ENCODE measurements at regions not wholly inside any gene's neighbourhood (a gene's known extent, or its start where the extent isn't known, plus 50 kb on each side); places are given as distances from the start of the nearest gene placed in this dataset.

DNA sequence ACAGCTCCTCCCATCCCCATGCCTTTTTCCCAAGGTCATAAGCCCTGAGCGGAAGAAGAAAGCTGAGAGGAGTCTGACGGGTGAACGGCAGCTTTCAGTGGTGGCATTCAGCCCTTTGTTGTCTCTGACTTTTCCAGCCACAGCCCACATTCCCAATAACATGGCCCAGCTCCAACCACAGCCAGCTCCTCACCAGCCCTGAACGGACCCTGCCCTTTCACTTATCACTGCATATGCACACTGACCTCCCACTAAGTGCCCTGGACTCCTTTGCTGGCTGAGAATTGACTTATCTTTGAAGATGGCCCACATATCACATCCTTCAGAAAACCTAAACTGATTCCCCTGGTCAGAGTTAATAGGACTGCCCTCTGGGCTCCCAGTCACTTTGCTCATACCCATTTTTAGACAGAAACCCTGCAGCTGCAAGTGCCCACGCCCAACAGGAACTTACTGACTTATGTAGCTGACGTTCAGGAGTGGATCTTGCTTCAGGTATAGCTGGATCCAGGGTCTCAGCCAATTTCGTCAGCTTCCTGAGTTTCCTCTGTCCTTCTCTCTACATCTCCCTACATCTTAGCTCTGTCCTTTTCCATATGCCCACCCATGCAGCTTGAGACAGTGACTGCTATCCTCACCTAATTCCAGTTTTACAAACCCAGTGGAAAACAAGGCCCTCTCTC is 348.5 kb upstream of the PROK2 start:
- Mint-ChIP-seq H3K4me1 (peaks cover 13 to 18% of the 10 kb centered on the region in 2 experiments), H3K4me3 (no peak overlapping the region), H3K27ac (no peak overlapping the region), H3K36me3 (ENCODE audit: insufficient read depth in 1 of 3, low read depth in 3 of 3) (no peaks in the 10 kb centered on the region), H3K9me3 (no peaks in the 10 kb centered on the region; a peak in 1 of 5 replicates), H3K27me3 (ENCODE audit: low read depth) (peaks cover 18% of the 10 kb centered on the region)
- Histone ChIP-seq H3K27ac (ENCODE audit: insufficient read length, low read depth, low read length) (no peak overlapping the region), H2AK5ac (ENCODE audit: insufficient read length, low read length) (no peak overlapping the region), H4K20me1 (ENCODE audit: control insufficient read depth, insufficient read depth, insufficient read length) (no peaks in the 10 kb centered on the region), H4K91ac (ENCODE audit: insufficient read length, low read depth, low read length) (no peak overlapping the region), H3K79me2 (ENCODE audit: insufficient read depth, low read length) (no peaks in the 10 kb centered on the region), H3K4me1 (ENCODE audit: insufficient read depth, low read length) (peaks cover 5% of the 10 kb centered on the region; the same call in 1 of the 2 replicates), H4K5ac (ENCODE audit: insufficient read length, low read depth, low read length) (no peak overlapping the region), H3T11ph (ENCODE audit: low read length) (no peak overlapping the region), H3K27me3 (ENCODE audit: insufficient read depth, low read length) (no peaks in the 10 kb centered on the region), H3K23ac (ENCODE audit: insufficient read length, low read depth, low read length) (no peak overlapping the region), H3K18ac (ENCODE audit: insufficient read length, low read depth, low read length) (no peak overlapping the region), H2BK15ac (ENCODE audit: low read depth, low read length) (no peak overlapping the region), H4K8ac (replicated peaks; ENCODE audit: insufficient read length, low read depth, low read length) (no peak overlapping the region), H3K79me1 (ENCODE audit: insufficient read depth, low read depth, low read length, poor library complexity, severe bottlenecking) (no peaks in the 10 kb centered on the region), H3K56ac (ENCODE audit: insufficient read length, low read depth, low read length) (no peak overlapping the region), H2BK20ac (ENCODE audit: low read depth, low read length, poor library complexity, severe bottlenecking) (no peak overlapping the region), H2AFZ (ENCODE audit: low read length) (no peak overlapping the region), H3K14ac (ENCODE audit: insufficient read depth, low read length) (no peak overlapping the region), H3K9ac (ENCODE audit: extremely low read depth, insufficient read length, low read length) (no peak overlapping the region), H3K9me3 (ENCODE audit: control insufficient read depth, low read depth, low read length) (no peaks in the 10 kb centered on the region), H2BK12ac (ENCODE audit: insufficient read length, low read depth, low read length) (no peak overlapping the region), H3K4ac (ENCODE audit: low read depth, low read length) (no peak overlapping the region), H2BK120ac (ENCODE audit: low read depth, low read length, poor library complexity, severe bottlenecking) (no peak overlapping the region), H2BK5ac (ENCODE audit: insufficient read length, low read length) (no peak overlapping the region), H3K23me2 (ENCODE audit: insufficient read length, low read depth, low read length, poor library complexity, severe bottlenecking) (no peaks in the 10 kb centered on the region), H3K4me2 (ENCODE audit: insufficient read depth, insufficient read length, low read length) (no peak overlapping the region)
- TF ChIP-seq, protein P1, sequence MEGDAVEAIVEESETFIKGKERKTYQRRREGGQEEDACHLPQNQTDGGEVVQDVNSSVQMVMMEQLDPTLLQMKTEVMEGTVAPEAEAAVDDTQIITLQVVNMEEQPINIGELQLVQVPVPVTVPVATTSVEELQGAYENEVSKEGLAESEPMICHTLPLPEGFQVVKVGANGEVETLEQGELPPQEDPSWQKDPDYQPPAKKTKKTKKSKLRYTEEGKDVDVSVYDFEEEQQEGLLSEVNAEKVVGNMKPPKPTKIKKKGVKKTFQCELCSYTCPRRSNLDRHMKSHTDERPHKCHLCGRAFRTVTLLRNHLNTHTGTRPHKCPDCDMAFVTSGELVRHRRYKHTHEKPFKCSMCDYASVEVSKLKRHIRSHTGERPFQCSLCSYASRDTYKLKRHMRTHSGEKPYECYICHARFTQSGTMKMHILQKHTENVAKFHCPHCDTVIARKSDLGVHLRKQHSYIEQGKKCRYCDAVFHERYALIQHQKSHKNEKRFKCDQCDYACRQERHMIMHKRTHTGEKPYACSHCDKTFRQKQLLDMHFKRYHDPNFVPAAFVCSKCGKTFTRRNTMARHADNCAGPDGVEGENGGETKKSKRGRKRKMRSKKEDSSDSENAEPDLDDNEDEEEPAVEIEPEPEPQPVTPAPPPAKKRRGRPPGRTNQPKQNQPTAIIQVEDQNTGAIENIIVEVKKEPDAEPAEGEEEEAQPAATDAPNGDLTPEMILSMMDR (conservative IDR thresholded peaks at IDR 0.05) = no peak
- WGBS (ENCODE audit: extremely low coverage, insufficient read length, low lambda C conversion rate) = no CpG with 5 or more reads among the region's 7 CpGs
- DNase-seq = no peak

All from H9 (cell line).